GM12891 (cell line): ENCODE measurements at regions not wholly inside any gene's neighbourhood (a gene's known extent, or its start where the extent isn't known, plus 50 kb on each side); places are given as distances from the start of the nearest gene placed in this dataset.

ENCODE experiments used
- POLR2A ChIP-seq: IDR thresholded peaks from 2 replicates; pipeline ENCODE4 v1.6.1; 2011; ENCODE audit warnings: low read depth, low read length, control low read depth
- TAF1 ChIP-seq: IDR thresholded peaks from 2 replicates; pipeline ENCODE4 v1.6.1; 2011; ENCODE audit warnings: low read depth, low read length, control low read depth

GRCh38 chr9:93801120-93801519 is 154.0 kb downstream of the BARX1 start:
- TF ChIP-seq TAF1 (no peak), POLR2A (no peak)
